ENCODE measurements at regions not wholly inside any gene's neighbourhood (a gene's known extent, or its start where the extent isn't known, plus 50 kb on each side); places are given as distances from the start of the nearest gene placed in this dataset.

- no peak for TF ChIP-seq CTCF (conservative IDR thresholded peaks at IDR 0.05; ENCODE audit: low read length)
- TF ChIP-seq EZH2phosphoT487 (IDR thresholded peaks at IDR 0.05; ENCODE audit: borderline replicate concordance, low read depth, low read length): no peak
Observed at GRCh38 chr15:70597945-70598344, 165.4 kb downstream of the UACA start.

Data from OCI-LY7 (cell line).